ENCODE measurements at regions not wholly inside any gene's neighbourhood (a gene's known extent, or its start where the extent isn't known, plus 50 kb on each side); places are given as distances from the start of the nearest gene placed in this dataset.

DNA sequence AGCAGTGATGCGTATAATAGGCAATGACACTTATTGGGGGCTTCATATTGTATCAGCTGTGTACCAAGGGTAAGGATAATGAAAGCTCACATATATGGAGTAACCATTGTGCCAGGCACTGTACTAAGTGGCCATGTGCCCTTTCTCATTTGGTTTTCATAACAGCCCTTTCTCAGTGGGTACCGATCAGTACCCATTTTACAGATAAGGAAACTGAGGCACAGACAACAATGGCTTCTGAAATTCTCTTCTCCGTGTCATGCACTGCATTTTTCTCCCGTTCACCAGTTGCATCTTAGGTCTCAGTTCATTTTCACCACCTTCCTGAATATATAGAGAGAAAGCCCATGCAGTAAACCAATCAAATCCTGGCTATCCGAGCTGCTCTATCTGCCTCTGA is 216.7 kb upstream of the RBFOX1 start:
- intact Hi-C loops (cut with DNase I; ENCODE audit: low total_unique reads) = no loop called here
- WGBS, 2 donors = 91 to 93% methylated on average over 5 of the region's 5 CpGs
- Histone ChIP-seq H3K27ac (no peak overlapping the region), H3K36me3 (ENCODE audit: low read depth, missing control alignments) (no peaks in the 10 kb centered on the region), H3K4me1 (no peaks in the 10 kb centered on the region), H3K9me3 (no peaks in the 10 kb centered on the region), H3K4me3 (no peak overlapping the region), H3K27me3 (no peaks in the 10 kb centered on the region)
- DNase-seq = no peak
- TF ChIP-seq, protein P1, sequence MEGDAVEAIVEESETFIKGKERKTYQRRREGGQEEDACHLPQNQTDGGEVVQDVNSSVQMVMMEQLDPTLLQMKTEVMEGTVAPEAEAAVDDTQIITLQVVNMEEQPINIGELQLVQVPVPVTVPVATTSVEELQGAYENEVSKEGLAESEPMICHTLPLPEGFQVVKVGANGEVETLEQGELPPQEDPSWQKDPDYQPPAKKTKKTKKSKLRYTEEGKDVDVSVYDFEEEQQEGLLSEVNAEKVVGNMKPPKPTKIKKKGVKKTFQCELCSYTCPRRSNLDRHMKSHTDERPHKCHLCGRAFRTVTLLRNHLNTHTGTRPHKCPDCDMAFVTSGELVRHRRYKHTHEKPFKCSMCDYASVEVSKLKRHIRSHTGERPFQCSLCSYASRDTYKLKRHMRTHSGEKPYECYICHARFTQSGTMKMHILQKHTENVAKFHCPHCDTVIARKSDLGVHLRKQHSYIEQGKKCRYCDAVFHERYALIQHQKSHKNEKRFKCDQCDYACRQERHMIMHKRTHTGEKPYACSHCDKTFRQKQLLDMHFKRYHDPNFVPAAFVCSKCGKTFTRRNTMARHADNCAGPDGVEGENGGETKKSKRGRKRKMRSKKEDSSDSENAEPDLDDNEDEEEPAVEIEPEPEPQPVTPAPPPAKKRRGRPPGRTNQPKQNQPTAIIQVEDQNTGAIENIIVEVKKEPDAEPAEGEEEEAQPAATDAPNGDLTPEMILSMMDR (IDR thresholded peaks at IDR 0.05) = no peak
- no peak for TF ChIP-seq POLR2A (IDR thresholded peaks at IDR 0.05)

DNA sequence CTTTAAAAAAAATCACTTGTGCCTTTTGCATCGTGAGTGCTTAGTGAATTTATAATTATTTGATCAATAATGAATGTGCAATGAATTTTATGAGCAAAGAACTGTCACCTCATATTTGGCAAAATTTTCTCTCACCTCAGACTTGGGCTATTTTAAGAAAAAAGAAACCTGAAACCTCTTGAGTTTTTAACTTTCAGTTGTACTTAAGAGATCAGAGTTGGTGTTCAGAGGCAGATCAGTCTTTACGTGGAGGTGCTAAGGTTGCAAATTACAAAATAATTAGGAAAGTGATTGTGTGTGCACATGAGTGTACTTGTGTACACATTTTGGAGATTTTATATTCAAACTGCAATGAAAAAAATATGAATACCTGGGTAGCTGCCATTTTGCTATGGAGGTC is 218.7 kb upstream of the RBFOX1 start:
- intact Hi-C loops (cut with DNase I; ENCODE audit: low total_unique reads) = no loop called here
- TF ChIP-seq, protein P1 (IDR thresholded peaks at IDR 0.05) = no peak
- TF ChIP-seq POLR2A (IDR thresholded peaks at IDR 0.05) = no peak
- Histone ChIP-seq H3K27ac (no peak overlapping the region), H3K9me3 (no peaks in the 10 kb centered on the region), H3K4me1 (no peaks in the 10 kb centered on the region), H3K4me3 (no peak overlapping the region), H3K36me3 (ENCODE audit: low read depth, missing control alignments) (no peaks in the 10 kb centered on the region), H3K27me3 (no peaks in the 10 kb centered on the region)
- 80 to 90% methylated on average over 2 of the region's 2 CpGs for WGBS, 2 donors
- no peak for DNase-seq

DNA sequence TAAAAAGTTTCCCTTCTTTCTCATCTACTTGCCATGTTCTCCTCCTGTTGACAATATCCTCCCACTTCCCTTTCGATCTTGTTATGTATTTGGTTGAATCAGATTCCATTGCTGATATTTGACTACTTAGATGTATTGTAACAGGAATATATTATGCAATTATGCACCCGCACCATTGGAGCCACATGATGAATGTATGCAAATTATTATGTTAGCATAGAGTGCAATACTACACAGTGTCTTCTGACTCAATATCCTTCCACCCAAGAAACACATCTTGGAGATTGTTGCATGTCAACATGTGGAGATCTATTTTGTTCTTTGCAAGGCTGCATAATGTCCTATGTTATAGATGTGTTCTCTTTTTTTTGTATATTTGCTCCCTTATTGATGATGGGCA is 219.2 kb upstream of the RBFOX1 start:
- no peak overlapping the region for H3K27ac ChIP-seq
- H3K36me3 ChIP-seq (ENCODE audit: low read depth, missing control alignments) = no peaks in the 10 kb centered on the region
- intact Hi-C loops (cut with DNase I; ENCODE audit: low total_unique reads) = no loop called here
- no peaks in the 10 kb centered on the region for H3K27me3 ChIP-seq
- no peaks in the 10 kb centered on the region for H3K9me3 ChIP-seq
- TF ChIP-seq, protein P1 (IDR thresholded peaks at IDR 0.05) = no peak
- TF ChIP-seq POLR2A (IDR thresholded peaks at IDR 0.05) = no peak
- H3K4me3 ChIP-seq = no peak overlapping the region
- WGBS, 2 donors = 80 to 93% methylated on average over 2 of the region's 2 CpGs
- DNase-seq = no peak
- H3K4me1 ChIP-seq = no peaks in the 10 kb centered on the region

DNA sequence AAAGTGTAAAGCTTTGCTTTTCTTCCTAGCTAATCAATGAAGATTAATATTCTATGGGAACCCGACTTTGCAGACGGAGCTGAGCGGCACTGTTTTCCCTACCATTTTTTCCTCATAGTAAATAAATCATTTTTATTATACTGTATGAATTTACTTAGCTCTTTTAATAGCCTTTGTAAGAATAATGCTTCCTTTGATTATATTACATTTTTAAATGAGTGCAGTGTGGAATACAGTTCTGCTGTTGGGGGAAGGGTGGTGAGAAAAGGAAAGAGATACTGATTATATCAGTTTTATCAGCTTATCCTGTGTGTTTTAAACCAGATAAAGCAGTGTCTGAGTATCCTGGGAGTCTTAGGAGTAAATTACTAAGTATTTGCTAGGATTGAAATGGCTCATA is 221.4 kb upstream of the RBFOX1 start:
- intact Hi-C loops (cut with DNase I; ENCODE audit: low total_unique reads) = no loop called here
- Histone ChIP-seq H3K36me3 (ENCODE audit: low read depth, missing control alignments) (no peaks in the 10 kb centered on the region), H3K4me3 (no peak overlapping the region), H3K9me3 (no peaks in the 10 kb centered on the region), H3K4me1 (no peaks in the 10 kb centered on the region), H3K27me3 (no peaks in the 10 kb centered on the region), H3K27ac (no peak overlapping the region)
- DNase-seq = no peak
- no peak for TF ChIP-seq POLR2A (IDR thresholded peaks at IDR 0.05)
- TF ChIP-seq, protein P1 (IDR thresholded peaks at IDR 0.05) = no peak
- WGBS, 2 donors = 28 to 39% methylated on average over 3 of the region's 3 CpGs

DNA sequence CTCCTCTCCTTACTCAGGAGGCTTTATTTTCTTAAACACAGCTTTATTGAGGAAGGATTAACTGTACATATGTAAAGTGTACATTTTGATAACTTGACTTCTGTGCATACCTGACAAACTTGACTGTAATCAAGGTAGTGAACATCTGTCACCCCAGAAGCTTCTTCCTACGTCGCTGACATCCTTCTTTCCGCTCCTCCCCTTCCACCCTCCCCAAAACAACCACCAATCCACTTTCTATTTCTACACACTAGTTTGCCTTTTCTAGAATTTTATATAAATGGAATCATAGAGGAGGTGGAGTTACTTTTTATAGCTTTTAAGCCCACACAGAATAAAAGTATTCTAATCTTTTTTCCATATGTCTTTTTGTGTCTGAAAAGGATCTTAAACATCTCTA is 225.2 kb upstream of the RBFOX1 start:
- no peaks in the 10 kb centered on the region for H3K4me1 ChIP-seq
- DNase-seq = no peak
- no peak overlapping the region for H3K4me3 ChIP-seq
- TF ChIP-seq, protein P1 (IDR thresholded peaks at IDR 0.05) = no peak
- TF ChIP-seq POLR2A (IDR thresholded peaks at IDR 0.05) = no peak
- intact Hi-C loops (cut with DNase I; ENCODE audit: low total_unique reads) = no loop called here
- no peak overlapping the region for H3K27ac ChIP-seq
- 72 to 79% methylated on average over 3 of the region's 3 CpGs for WGBS, 2 donors
- H3K36me3 ChIP-seq (ENCODE audit: low read depth, missing control alignments) = no peaks in the 10 kb centered on the region
- no peaks in the 10 kb centered on the region for H3K27me3 ChIP-seq
- H3K9me3 ChIP-seq = no peaks in the 10 kb centered on the region
